ENCODE measurements at regions not wholly inside any gene's neighbourhood (a gene's known extent, or its start where the extent isn't known, plus 50 kb on each side); places are given as distances from the start of the nearest gene placed in this dataset.

DNA sequence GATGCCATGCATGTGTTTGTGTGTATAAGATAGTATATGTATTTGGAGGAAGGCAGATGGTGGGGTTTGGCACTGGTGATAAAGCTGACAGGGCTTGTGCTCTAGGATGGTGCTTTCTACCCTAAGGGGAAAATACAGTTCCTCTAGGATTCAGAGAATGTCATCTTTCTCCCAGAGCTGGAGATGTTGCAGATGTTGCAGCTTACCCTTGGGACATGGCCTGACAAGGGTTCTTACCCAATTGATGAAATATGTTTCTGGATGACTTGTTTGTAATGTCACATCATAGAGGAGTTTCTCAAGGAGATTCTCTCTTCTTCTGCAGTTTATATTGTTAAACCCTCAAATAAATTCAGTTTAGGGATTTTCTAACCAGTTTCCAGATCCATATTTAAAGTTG, 52.5 kb upstream of the PITX2 start:
- no peak for DNase-seq

DNA sequence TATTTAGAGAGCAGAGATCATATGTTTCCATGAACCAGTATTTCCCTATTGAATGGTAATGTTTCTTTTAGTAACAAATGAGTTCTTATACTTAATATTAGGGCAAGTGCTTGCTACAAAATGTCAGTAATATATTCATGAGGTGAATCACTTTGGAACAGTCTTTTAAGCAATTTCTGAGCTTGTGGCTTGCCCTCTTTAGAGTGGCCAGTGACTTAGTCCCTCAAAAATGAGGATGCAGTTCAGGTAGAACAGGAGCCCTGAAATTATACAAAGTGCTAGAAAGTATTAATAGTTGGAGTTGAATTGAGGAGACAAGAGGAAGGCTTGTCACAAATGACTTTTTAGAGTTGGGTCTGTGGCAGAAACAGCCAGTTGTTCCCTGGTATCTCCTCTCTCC, 53.4 kb upstream of the PITX2 start:
- DNase-seq = no peak

DNA sequence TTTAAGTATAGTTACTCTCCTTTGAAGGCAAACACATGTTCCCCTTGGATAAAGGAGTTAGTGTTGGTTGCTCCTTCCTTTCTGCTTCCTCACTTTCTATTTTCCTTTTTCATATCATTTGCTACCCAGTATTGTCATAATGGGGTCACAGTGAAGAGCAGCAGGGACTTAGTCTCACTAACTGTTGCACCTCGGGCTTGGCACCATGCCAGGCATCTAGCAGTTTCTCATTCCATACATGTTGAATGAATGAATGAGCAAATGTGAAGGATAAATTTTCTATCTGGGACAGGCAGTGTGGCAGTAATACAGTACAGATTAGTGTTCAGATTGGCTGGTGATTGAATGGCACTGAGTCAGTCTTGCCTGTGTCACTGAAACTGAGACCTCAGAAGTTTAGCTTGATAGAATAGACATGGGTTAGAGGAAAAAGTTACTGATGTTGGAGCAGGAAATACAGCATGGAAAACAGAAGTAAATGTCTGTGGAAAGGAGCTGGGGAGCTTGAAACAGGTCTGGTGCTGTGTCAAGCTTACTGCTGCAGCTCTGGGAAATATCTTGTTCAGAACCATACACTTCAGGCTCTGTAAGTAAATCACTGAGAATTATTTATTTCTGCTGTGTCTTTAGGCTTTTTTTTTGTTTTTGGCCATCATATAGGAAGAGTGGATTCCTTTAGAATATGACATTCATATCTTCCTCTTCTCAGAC, 55.8 kb upstream of the PITX2 start:
- DNase-seq = no peak

DNA sequence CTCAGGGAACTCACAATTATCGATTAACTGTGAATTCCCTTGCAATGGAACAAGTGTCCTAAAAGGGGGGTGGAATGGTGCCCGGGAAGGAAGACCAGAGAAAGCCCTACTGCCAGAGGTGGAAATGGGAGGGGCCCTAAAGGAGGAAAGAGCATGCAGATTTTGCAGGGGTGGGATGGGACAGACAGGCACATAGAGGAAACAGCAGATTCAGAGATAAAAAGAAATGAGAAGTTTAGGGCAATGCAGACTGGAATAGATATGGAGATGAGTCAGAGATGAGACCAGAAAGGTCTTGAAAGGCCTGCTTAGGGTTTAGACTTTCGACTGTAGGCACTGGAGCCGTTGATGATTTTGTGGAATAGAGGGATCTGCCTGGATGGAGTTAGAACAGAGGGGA, 57.4 kb upstream of the PITX2 start:
- DNase-seq = no peak

DNA sequence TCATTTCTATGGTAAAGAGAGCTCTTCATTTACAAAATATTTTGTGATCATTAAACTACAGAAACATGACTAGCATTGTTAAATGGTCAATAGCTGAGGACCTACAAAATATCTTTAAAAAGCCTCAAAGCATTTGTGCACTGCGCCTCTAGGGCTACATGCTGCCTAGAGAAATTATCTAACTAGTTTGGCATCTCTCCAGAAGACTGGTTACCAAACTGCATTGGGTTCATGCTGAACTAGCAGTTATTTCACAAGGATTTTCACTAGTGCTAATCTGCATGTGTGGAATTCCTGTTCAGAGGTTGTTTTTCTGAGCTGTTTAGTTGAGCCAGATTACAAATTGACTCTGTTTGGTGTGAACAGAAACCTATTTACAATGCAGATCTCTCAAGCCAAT, 58.5 kb upstream of the PITX2 start:
- DNase-seq = no peak

DNA sequence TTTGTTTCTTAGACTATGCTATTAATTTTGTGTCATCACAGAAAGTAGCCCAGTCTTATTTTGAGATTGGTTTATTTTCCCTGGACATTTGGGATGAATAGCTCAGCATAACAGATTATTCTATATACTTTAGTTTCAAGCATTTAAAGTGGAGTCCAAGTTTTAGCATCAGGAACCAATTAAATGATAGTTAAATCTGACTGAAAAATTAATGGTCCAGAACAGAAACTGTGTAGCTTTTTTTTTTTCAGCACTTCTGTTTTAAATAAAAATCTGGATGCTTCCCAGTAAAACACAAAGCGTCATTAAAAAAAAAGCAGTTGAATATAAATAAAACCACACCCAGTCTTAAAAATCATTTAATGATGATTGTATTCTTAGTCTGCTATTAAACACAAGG, 59.4 kb upstream of the PITX2 start:
- no peak for DNase-seq

DNA sequence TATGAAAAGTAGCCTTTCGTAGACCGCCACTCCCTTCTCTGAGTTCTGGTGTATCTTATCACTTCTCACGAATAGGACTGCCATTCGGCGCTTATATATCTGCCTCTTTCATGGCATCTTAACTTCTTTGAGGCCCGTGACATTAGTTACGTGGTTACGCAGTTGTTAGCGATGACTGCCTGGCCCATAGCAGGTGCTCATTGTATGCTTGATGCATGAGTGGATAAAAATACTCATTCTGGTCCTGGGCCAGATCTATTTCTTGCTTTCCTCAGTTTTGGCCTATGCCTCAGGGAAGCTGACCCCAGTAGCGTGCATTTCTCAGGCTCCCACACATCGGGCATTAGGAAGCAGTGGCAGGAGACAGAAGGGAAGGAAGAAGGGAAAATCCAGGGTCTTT, 60.7 kb upstream of the PITX2 start:
- DNase-seq = no peak

DNA sequence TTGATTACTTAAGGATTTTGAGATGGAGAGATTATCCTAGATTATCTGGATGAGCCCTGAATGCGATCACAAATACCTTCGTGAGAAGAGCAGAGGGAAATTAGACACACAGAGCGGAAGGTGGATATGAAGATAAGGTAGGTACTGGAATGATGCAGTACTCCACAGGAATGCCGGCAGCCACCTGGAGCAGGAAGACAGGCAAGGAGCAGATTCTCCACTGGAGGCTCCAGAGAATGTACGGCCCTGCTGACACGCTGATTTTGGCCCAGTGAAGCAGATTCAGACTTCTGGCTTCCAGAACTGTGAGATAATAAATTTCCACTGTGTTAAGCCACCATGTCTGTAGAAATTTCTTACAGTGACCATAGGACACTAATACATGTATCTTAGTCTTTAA, 79.4 kb upstream of the PITX2 start:
- no peak for DNase-seq

DNA sequence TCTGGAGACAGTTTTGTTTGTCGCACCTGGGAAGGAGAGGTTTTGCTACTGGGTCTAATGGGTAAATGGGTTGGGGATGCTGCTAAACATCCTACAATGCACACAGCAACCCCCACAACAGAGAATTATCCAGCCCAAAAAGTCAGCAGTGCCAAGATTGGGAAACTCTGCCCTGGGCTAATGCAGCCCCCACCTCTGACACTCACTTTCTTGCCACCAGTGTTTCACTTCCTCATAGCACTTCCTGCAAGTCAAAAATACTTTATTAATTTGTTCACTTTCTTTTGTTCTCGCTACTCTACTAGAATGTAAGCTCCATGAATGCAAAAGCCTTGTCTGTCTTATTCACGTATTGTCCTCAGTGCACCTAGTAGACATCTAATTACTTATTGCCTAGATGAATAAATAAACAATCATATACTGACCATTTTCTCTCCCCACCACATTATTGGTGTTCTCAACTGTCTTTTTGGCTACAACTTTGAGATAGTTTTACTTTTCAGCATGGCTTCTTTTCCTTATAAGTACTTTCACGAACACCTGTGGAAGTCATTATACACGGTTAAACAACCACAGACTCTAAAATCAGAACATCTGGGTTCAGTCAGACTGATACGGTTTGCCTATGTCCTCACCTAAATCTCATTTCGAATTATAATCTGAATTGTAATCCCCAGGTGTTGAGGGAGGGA, 82.0 kb upstream of the PITX2 start:
- peak; percentile 17 for DNase-seq

DNA sequence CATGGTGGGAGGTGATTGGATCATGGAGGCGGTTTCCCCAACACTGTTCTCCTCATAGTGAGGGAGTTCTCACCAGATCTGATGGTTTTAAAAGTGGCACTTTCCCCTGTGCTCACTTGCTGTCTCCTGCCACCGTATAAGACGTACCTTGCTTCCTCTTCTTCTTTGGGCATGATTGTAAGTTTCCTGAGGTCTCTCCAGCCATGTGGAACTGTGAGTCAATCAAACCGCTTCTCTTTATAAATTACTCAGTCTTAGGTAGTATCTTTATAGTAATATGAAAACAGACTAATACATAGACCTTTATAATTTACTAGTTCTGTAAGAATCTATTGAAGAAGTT, 82.5 kb upstream of the PITX2 start:
- DNase-seq = no peak

DNA sequence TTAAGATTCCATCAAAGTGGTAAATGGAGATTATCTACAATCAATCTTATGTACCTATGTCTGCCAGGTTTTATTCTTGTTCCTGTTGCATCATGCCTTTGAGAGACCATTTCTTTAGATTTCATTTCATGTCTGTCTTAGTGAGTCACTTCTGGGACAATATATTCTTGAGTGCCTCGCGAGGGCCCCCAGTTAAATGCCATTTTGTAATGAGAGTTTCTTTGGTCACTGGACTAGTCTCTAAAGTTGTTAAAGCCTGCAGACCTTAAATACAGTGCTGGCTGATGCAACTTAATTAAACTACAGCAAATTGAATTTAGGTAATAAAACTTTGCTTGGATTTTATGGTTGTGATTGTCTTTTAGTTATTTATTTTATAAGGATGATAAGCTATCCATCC, 87.2 kb upstream of the PITX2 start:
- no peak for DNase-seq

DNA sequence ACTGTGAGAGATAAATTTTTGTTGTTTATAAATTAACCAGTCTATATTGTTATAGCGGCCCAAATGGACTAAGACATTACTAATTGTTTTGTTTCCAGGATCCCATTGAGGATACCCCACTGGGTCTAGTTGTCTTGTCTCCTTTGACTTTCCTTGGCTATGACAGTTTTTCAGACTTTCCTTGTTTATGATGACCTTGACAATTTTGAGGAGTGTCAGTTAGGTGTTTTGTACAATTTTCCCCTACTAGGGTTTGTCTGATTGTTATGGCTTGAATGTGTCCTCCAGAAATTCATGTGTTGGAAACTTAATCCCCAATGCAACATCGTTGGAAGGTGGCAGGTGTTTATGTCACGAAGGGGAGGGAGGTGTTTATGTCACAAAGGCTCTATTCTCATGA, 89.6 kb upstream of the PITX2 start:
- no peak for DNase-seq

DNA sequence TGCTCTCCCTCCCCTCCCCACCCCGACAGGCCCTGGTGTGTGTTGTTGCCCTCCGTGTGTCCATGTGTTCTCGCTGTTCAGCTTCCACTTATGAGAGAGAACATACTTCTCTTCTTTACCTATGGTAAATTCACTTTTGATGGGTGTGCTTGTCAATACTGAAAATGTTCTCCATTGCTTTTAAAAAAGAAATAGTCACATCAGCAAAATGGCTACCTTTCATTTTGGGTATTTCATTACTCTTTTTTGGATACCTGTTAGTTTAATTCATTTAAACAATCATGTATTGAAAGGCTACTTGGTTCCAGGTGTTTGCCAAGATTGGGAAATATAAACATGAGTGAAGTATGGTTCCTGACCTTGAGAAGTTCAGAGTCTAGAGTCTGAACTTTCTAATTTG, 107.4 kb upstream of the PITX2 start:
- DNase-seq = no peak

DNA sequence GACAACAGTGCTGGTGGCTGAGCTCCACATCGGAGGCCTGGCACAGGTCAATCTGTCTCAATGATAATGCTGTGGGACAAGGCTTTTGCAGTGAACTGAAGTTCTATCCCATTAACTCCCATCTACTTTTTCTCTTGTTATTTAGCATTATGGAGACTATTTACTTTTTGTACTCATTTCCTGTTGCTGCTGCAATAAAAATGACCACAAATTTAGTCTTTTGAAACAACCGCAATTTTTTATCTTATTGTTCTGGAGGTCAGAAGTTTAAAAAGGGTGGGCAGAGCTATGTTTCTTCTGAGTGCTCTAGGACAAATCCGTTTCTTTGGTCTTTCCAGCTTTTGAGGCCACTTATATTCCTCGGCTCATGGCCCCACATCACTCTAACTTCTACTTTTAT, 111.0 kb upstream of the PITX2 start:
- DNase-seq = no peak

DNA sequence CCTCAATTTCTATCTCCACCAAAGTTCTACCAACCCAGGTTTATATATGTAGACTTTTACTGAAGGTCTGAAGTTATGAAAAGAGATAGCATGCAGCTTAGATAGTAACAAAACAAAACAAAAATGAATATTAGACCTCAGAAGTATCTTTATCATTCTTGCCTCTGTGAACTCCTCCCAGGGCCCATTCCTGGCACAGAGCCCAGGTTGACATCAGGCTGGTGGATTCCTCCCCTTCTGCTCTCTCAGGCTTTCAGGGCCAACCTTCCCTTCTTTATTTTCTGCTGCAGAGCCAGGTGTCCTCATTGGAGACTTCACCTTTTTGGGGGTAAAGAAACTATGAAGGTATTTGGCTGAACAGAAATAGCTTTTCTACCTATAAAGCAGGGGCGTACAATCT, 112.8 kb upstream of the PITX2 start:
- no peak for DNase-seq

DNA sequence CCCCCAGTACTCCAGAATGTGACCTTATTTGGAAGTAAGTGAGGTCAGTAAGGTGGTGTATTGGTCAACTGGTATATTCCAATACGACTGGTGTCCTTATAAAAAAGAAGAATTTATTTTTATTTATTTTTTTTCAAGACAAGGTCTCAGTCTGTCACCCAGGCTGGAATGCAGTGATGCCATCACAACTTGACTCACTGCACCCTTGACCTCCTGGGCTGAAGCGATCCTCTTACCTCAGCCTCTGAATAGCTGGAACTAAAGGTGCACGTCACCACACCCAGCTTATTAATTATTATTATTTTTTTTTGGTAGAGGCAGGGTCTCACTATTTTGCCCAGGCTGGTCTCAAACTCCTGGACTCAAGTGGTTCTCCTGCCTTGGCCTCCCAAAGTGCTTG, 115.1 kb upstream of the PITX2 start:
- DNase-seq = no peak

DNA sequence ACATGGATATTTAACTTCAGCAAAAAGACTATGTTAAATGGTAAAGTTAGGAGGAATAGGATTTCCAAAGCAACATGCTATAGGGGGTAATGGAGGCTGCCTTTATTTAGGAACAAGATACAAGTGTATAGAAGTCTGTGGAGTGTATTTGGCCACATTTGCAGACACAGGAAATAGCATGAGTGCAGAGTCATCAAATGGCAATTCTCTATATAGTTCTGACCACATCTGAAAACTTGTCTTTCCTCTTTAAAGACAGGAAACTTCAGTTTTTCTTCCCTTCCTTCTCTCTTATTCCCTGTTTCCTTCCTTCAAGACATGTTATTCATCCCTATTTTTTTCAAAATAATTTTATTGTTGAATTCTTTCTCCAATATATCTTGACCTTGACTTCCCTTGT, 119.3 kb upstream of the PITX2 start:
- DNase-seq = no peak

DNA sequence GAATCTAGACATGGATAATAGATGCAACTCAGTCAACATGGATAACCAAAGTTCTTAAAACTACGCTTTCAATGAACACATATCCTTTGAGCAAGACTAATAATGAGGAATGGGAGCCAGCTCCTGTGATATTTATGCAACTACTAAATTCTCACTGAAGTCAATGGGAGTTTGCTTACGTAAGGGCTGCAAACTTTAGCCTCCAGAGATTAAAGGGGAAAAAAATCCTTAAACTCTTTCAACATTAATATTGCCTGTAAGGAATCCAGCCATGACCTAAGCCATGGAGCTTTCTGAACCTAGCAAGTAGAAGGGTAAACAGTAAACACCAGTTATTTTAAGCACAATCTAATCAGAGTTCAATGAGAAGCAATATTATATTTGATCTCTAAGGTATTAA, 125.2 kb upstream of the PITX2 start:
- DNase-seq = no peak

DNA sequence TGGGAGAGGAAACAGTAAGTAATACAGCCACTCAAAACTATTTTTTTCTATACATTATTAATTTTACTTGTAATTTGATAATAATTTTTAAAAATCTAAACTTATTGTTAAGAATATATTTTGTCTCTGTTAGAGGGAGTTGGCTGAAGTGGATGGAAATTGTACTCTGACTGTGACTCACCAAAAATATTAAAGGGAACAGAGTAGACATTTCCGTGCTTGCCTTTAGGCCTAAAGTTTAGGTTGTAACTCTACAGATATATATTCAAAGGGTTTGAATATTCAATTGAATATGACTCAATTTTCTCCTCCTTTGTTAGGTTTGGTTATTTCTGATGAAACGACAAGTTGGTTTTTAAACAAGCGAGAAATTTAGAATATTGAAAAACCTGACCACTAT, 128.3 kb upstream of the PITX2 start:
- DNase-seq = no peak

DNA sequence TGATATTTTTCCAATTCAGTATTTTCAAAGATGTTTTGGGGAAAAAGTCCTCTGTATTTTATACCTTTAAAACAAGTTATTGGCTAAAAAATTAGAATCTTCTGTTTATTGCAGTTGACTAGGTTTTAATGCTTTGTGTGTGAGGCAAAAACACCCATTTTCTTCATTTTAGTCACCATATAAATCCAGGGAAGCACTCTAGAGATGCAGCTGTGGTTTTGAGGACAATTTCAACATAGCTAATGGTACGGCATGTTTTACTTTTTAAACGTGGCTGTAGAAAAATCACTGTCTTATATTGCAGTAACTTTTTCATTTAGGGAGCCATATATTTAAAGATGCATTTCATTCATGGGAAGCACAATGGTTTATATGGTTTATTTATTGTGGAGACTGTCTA, 129.1 kb upstream of the PITX2 start:
- no peak for DNase-seq

DNA sequence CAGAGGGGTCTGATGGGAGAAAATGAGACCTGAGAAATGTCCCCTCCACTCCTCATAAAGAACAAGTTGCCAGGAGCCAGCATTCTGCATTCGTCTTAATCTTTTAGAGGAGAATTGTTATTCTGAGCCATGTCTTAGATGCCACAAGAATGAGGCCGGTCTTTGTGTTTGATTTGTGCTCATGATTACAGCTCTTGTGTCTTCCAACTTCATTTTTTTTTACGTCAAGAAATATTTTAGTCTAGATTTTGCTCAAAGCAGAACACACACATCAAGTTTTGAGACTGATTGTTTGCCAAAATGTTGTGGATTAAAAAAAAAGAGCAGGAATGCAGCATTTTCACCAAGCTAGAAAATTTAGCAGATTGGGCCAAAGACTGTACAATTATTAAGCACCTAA, 130.6 kb upstream of the PITX2 start:
- no peak for DNase-seq

DNA sequence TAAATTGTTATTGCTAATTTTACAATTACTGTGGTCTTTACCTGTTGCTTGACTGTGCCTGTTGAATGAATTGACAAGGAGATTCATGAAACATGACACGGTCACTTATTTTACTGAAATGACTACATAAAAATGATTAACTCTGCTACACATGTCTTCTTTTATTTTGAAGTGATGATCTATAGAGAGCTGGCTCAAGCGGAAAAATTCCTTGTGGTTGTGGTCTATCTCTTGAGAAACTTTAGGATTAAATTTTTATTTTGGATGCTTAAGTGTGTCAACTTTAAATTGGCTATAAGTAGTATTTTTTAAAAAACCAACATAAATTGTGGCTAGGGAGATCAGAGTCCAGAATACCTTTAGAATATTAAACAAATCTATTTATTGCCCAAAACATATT, 131.8 kb upstream of the PITX2 start:
- no peak for DNase-seq

DNA sequence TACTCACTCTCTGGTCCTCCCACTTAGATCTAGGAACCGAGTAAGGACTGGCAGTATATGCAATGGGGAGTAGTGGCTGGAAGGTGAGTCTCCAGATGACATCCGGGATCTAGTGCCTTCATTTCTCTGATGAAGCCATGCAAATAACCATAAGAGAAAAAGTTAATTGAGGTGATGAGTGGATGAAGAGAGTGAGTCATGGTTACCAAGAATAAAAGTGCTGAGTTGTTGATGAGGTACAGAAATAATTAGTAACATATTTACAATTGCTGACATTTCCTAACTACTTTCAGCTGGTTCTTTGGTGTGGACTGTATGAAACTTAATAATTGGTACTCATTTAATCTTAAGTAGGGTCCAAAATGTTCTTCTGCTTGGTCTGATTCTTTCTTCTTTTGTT, 146.7 kb upstream of the PITX2 start:
- DNase-seq = no peak

DNA sequence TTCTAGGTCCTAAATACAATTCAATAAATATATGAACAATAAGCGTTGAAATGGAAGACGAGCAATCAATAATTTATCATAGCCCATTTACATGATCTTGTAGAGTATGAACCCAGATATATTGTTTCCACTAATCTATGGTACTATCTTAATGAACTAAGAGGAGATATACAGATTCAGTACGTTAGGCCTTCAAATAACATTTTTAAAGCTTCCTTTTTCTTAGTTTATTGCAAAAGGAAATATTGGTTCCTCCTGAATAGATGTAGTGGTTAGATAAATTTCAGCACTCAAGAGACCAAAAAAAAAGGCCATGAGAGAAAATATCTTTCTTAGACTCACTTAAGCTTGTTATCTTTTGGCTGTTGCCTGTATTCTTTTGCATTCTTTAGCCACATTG, 147.5 kb upstream of the PITX2 start:
- DNase-seq = no peak

DNA sequence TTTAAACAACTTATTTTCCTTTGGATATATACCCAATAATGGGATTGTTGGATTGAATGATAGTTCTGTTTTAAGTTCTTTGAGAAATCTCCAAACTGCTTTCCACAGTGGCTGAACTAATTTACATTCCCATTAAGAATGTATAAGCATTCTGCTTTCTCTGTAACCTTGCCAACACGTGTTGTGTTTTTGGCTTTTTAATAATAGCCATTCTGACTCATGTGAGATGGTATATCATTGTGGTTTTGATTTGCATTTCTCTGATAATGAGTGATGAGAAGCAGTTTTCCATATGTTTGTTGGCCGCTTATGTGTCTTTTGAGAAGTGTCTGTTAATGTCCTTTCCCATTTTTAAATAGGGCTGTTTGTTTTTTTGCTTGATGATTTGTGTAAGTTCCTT, 155.6 kb upstream of the PITX2 start:
- no peak for DNase-seq
